ENCODE measurements at regions not wholly inside any gene's neighbourhood (a gene's known extent, or its start where the extent isn't known, plus 50 kb on each side); places are given as distances from the start of the nearest gene placed in this dataset.

DNA sequence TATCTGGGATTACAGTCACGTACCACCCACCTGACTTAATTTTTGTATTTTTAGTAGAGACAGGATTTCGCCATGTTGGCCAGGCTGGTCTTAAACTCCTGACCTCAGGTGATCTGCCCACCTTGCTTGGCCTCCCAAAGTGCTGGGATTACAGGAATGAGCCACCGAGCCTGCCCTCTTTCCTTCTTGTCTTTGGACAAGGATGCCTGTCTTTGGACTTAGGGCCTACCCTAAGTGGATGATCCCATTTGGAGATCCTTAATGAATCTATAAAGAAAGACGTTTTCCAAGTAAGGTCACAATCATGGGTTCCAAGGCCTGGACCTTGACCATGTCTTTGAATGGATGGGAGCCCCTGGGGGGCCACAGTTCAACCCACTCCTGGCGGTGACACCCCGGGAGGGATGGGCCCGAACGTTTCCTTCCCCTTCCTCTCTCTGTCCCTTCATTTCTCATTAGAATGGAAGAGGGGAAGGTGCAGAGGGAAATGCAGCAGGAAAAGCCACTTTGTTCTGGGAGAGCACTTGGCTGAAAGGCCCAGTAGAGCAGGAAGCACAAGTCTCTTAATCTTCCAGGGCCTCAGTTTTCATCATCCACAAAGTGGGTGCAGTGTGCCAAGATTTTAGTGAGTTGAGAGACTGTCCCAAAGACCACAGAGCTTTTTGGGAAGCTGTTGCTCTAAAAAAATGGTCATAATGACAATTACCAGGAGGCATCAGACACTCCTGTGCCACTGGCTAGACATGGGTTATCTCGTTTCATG, 353.3 kb downstream of the SEC14L1 start:
- DNase-seq, result no peak

GRCh38 chr17:77494664-77495435, 354.1 kb downstream of the SEC14L1 start:
- DNase-seq, result peak; percentile 82

DNA sequence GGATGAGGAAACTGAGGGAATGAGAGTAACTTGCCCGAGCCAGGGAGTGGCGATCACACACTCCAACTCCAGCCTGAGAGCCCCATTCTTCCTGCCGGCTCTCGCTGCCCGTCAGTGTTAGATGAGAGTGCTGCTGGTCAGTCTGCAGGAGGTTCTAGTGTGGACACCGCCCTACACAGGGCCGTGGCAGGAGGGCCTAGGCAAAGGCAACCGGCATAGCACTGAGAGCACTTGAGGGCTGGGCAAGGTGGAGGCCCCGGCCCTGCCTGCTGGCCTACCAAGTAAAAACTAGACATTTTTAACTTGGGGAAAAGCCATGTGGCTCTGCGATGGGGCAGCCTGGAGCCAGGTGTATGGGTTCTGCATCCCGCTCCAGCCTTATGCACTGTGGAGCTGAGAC, 354.8 kb downstream of the SEC14L1 start:
- DNase-seq, result no peak

DNA sequence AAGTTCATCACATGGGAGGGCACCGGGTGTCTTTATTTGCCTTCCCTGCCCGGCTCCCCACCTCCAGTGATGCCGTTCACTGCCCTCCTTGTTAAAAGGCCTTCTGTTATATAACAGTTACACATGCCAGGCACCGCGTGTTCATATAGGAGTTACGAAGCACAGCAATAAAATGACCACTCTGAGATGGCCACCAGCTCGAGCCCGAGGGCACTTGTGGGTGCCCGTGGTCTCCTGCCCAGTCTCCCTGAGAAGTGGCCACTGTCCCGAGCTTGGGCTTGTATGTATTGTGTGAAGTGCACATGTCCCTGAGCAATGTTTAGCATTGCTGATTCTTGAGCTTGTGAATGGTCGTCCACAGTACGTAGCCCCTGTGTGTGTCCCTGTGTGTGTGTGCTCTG, 355.6 kb downstream of the SEC14L1 start:
- no peak for DNase-seq

GRCh38 chr17:77496831-77497577, 356.2 kb downstream of the SEC14L1 start:
- no peak for DNase-seq

DNA sequence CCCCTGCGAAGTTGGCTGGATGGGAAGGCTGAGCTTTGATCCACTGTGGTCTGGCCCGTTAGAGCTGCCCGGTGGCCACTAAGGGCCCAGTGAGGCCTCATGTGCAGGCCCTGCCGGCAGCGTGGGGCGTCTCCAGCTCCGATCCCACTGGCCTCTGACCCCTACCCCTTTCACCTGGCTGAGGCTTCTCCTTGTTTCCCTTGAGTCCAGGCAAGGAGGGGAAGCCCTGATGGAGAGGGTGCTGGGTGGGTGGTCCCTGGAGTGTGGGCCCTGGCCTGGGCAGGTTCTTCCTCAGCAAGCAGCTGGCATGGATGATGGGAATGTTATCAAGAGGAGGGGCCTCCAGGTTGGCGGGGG, 356.8 kb downstream of the SEC14L1 start:
- no peak for DNase-seq

DNA sequence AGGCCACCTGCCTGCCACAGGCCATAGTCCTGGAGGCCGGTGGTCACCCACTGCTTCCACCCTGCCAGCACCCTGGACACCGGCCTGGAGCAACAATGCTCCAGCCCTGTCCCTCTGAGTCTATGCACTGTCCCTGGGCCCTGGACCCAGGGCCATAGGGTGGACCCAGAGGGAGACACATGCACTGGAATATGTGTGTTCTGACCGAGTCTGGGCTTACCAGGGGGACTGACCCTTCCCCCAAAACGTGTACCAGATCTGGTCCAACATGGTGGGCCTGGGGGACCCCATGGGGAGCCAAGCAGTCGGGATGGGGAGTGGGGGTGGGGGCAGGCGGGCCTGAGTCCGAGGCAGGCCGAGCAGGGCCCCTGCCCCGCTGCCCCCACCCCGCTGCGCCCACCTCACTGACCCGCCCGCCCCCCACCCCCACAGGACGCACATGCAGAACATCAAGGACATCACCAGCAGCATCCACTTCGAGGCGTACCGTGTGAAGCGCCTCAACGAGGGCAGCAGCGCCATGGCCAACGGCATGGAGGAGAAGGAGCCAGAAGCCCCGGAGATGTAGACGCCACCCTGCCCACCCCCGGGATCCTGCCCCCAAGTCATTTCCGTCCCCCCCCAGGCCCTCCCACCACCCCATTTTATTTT, 357.4 kb downstream of the SEC14L1 start:
- no peak for DNase-seq

- DNase-seq, result no peak
Observed at GRCh38 chr17:77498791-77499698, 358.3 kb downstream of the SEC14L1 start.

DNA sequence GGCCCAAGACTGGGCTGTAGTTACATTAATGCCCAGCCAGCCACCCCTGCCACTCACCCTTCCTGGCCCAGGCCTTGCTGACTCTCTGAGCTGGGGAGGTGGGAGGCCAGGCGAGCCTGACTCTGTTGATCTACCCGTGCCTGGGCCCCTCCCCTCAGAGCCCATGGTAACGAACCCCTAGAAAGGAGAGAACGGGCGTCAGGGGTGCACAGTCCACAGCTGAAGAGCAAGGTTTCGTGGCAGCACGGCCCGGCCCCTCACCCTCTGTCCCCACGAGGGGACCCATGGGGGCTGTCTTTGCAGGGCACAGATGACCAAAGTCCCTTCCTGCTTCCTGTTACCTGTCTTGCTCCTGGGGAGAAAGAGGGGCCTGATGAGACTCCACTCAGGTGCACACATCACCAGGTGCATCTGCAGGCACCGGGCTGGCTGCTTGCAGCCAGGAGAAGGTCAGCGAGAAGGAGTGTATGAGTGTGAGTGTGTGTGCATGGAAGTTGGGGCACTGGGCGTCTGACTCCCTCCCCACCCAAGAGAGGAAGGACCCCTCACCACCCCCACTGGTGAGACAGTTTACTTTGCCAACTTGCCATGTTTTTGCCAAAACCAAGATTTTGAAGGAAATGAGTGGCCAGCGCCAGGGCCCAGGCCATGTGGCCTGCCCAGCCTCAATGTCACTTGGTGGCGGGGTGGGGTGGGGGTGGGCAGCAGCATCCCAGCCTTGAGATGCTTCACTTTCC, 359.1 kb downstream of the SEC14L1 start:
- no peak for DNase-seq

- peak; percentile 39 for DNase-seq
Observed at GRCh38 chr17:77501101-77501566, 360.4 kb downstream of the SEC14L1 start.

GRCh38 chr17:77501751-77502625, 361.2 kb downstream of the SEC14L1 start:
- no peak for DNase-seq

DNA sequence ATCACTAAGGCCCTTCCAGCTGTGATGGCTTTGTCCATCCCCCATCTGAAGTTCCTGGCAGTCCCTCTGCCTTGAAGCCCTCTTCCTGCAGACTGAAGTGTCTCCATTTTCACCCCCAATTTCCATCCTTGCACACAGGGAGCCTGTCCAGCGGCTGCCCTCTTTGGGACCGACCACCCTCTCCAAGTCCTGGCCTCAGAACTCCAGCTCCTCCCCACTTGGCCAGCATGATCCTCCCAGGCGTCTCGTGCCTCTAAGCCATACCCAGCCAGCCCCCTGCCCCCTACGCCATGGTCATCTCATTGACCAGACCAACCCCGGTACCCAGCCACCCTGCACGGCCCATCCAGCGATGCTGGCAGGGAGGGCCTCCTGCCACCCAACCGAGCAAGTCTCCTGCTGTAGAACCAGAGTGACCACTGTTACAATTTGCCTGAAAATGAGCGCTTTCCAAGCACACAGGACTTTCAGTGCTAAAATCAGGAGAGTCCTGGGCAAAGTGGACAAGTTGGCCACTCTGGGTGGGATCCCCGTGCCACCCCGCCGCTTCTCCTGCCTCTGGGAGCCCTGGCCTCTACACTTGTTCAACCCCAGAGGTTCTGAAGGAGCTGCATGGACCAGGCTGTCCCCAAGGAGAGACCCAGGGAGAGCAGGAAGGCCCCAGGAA, 362.0 kb downstream of the SEC14L1 start:
- DNase-seq, result no peak

- DNase-seq, result no peak
Observed at GRCh38 chr17:77503293-77503655, 362.5 kb downstream of the SEC14L1 start.

DNA sequence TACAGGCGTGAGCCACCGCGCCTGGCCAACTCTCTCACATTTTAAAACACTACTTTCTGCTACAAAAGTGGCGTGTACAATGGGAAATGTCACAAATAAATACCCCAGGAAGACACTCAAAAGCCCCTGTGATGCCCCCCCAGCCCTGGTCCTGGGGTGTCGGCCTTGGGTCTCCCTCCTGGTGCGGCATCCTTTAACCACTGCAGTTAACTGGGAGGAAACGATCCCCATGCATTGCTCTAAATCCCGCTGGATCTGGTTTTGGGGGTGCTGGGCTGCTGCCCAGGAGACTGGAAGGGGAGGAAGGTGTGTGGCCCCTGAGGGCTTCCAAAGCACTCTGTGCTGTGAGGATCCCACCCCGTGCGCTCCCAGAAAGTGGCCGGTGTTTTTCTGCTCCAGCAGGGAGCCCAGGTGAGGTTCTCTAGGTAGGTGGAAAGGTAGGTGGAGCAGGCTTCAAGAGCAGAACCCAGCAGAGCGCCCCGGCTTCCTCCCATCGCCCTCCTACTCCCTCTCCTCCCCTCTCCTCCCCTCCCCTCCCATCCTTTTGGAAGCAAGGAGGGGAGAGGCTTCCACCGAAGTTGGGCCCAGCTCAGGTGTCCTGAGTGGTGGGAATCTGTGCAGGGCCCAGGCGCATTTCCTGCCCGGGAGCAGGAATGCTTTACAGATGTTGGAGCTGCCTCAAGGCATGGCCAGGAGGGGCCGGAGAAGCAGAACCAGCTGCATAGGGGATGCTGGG, 363.3 kb downstream of the SEC14L1 start:
- DNase-seq, result no peak

GRCh38 chr17:77504652-77505155, 363.9 kb downstream of the SEC14L1 start:
- no peak for DNase-seq

- no peak for DNase-seq
Observed at GRCh38 chr17:77505181-77505639, 364.4 kb downstream of the SEC14L1 start.

DNA sequence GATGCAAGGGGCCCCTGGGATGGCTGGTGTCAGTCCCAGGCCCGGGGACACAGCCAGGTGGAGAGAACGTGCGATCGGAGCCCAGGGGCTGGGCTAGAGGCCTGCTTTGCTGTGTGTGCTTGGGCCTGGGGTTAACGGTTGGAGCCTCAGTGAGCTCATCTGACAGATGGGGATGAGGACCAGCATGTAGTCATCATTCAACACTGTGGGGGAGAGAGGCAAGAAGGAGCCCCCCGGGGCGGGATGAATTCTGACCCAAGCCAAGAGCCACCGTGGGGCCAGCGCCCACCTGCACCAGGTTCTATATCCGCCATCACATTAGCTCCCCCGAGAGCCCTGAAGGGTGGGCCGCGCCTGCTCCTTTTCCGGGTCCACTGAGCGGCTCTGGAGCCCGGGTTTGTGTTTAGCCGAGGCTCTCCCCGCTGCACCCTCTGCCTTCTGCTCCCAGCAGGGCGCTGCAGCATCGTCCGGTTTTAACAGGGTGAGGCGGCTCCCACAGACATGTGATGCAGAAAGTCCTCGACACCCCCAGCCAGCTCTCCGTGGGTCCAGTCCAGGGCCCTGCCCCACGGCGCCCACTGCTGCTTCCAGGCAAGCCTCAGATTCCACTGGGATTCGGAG, 365.7 kb downstream of the SEC14L1 start:
- no peak for DNase-seq

Data from stimulated activated CD4-positive, alpha-beta T cell treated with anti-CD3 and anti-CD28 coated beads, Interleukin-4, amount 100 ng/mL, for 24 hours (primary cell).